ENCODE measurements at regions not wholly inside any gene's neighbourhood (a gene's known extent, or its start where the extent isn't known, plus 50 kb on each side); places are given as distances from the start of the nearest gene placed in this dataset.

GRCh38 chr3:88324788-88325187 is 175.0 kb downstream of the C3orf38 start:
- WGBS (ENCODE audit: insufficient coverage, insufficient read length) = no CpG with 5 or more reads among the region's 2 CpGs
- Histone ChIP-seq H3K36me3 (ENCODE audit: control insufficient read depth, insufficient read depth, low read length) (no peaks in the 10 kb centered on the region), H3K27ac (ENCODE audit: low read length) (no peak overlapping the region), H3K9me3 (ENCODE audit: control insufficient read depth, insufficient read depth, low read length) (no peaks in the 10 kb centered on the region), H3K4me1 (ENCODE audit: control insufficient read depth, insufficient read depth, low read length) (no peaks in the 10 kb centered on the region), H3K27me3 (ENCODE audit: control insufficient read depth, insufficient read depth, low read length) (no peaks in the 10 kb centered on the region), H3K4me3 (ENCODE audit: low read length) (no peak overlapping the region)
- no peak for DNase-seq (ENCODE audit: low read depth, low spot score)

- no peak for DNase-seq (ENCODE audit: low read depth, low spot score)
- H3K4me1 ChIP-seq (ENCODE audit: control insufficient read depth, insufficient read depth, low read length) = no peaks in the 10 kb centered on the region
- H3K27ac ChIP-seq (ENCODE audit: low read length) = no peak overlapping the region
- no peaks in the 10 kb centered on the region for H3K36me3 ChIP-seq (ENCODE audit: control insufficient read depth, insufficient read depth, low read length)
- no peak overlapping the region for H3K4me3 ChIP-seq (ENCODE audit: low read length)
- H3K27me3 ChIP-seq (ENCODE audit: control insufficient read depth, insufficient read depth, low read length) = no peaks in the 10 kb centered on the region
- no CpG with 5 or more reads among the region's 7 CpGs for WGBS (ENCODE audit: insufficient coverage, insufficient read length)
- no peaks in the 10 kb centered on the region for H3K9me3 ChIP-seq (ENCODE audit: control insufficient read depth, insufficient read depth, low read length)
Observed at GRCh38 chr3:88334187-88334868, 184.6 kb downstream of the C3orf38 start.

GRCh38 chr3:88336894-88337293 is 187.1 kb downstream of the C3orf38 start:
- H3K4me3 ChIP-seq (ENCODE audit: low read length) = no peak overlapping the region
- H3K4me1 ChIP-seq (ENCODE audit: control insufficient read depth, insufficient read depth, low read length) = no peaks in the 10 kb centered on the region
- no peak overlapping the region for H3K27ac ChIP-seq (ENCODE audit: low read length)
- no peaks in the 10 kb centered on the region for H3K36me3 ChIP-seq (ENCODE audit: control insufficient read depth, insufficient read depth, low read length)
- DNase-seq (ENCODE audit: low read depth, low spot score) = no peak
- WGBS (ENCODE audit: insufficient coverage, insufficient read length) = no CpG with 5 or more reads among the region's 1 CpG
- no peaks in the 10 kb centered on the region for H3K27me3 ChIP-seq (ENCODE audit: control insufficient read depth, insufficient read depth, low read length)
- no peaks in the 10 kb centered on the region for H3K9me3 ChIP-seq (ENCODE audit: control insufficient read depth, insufficient read depth, low read length)

- no CpG with 5 or more reads among the region's 2 CpGs for WGBS (ENCODE audit: insufficient coverage, insufficient read length)
- no peaks in the 10 kb centered on the region for H3K4me1 ChIP-seq (ENCODE audit: control insufficient read depth, insufficient read depth, low read length)
- no peak overlapping the region for H3K27ac ChIP-seq (ENCODE audit: low read length)
- H3K36me3 ChIP-seq (ENCODE audit: control insufficient read depth, insufficient read depth, low read length) = no peaks in the 10 kb centered on the region
- H3K9me3 ChIP-seq (ENCODE audit: control insufficient read depth, insufficient read depth, low read length) = no peaks in the 10 kb centered on the region
- DNase-seq (ENCODE audit: low read depth, low spot score) = no peak
- H3K4me3 ChIP-seq (ENCODE audit: low read length) = no peak overlapping the region
- no peaks in the 10 kb centered on the region for H3K27me3 ChIP-seq (ENCODE audit: control insufficient read depth, insufficient read depth, low read length)
Observed at GRCh38 chr3:88343264-88343663, 193.5 kb downstream of the C3orf38 start.

GRCh38 chr3:88346643-88347042 is 196.9 kb downstream of the C3orf38 start:
- Histone ChIP-seq H3K36me3 (ENCODE audit: control insufficient read depth, insufficient read depth, low read length) (no peaks in the 10 kb centered on the region), H3K27ac (ENCODE audit: low read length) (no peak overlapping the region), H3K4me1 (ENCODE audit: control insufficient read depth, insufficient read depth, low read length) (no peaks in the 10 kb centered on the region), H3K9me3 (ENCODE audit: control insufficient read depth, insufficient read depth, low read length) (no peaks in the 10 kb centered on the region), H3K27me3 (ENCODE audit: control insufficient read depth, insufficient read depth, low read length) (no peaks in the 10 kb centered on the region), H3K4me3 (ENCODE audit: low read length) (no peak overlapping the region)
- no CpG with 5 or more reads among the region's 2 CpGs for WGBS (ENCODE audit: insufficient coverage, insufficient read length)
- no peak for DNase-seq (ENCODE audit: low read depth, low spot score)

- Histone ChIP-seq H3K27ac (ENCODE audit: low read length) (no peak overlapping the region), H3K9me3 (ENCODE audit: control insufficient read depth, insufficient read depth, low read length) (no peaks in the 10 kb centered on the region), H3K4me1 (ENCODE audit: control insufficient read depth, insufficient read depth, low read length) (no peaks in the 10 kb centered on the region), H3K4me3 (ENCODE audit: low read length) (no peak overlapping the region), H3K36me3 (ENCODE audit: control insufficient read depth, insufficient read depth, low read length) (no peaks in the 10 kb centered on the region), H3K27me3 (ENCODE audit: control insufficient read depth, insufficient read depth, low read length) (no peaks in the 10 kb centered on the region)
- DNase-seq (ENCODE audit: low read depth, low spot score) = no peak
- no CpG with 5 or more reads among the region's 3 CpGs for WGBS (ENCODE audit: insufficient coverage, insufficient read length)
Observed at GRCh38 chr3:88362428-88362827, 212.7 kb downstream of the C3orf38 start.

GRCh38 chr3:88364926-88365325 is 215.2 kb downstream of the C3orf38 start:
- Histone ChIP-seq H3K4me3 (ENCODE audit: low read length) (no peak overlapping the region), H3K4me1 (ENCODE audit: control insufficient read depth, insufficient read depth, low read length) (no peaks in the 10 kb centered on the region), H3K27me3 (ENCODE audit: control insufficient read depth, insufficient read depth, low read length) (no peaks in the 10 kb centered on the region), H3K27ac (ENCODE audit: low read length) (no peak overlapping the region), H3K36me3 (ENCODE audit: control insufficient read depth, insufficient read depth, low read length) (no peaks in the 10 kb centered on the region), H3K9me3 (ENCODE audit: control insufficient read depth, insufficient read depth, low read length) (no peaks in the 10 kb centered on the region)
- WGBS (ENCODE audit: insufficient coverage, insufficient read length) = no CpG with 5 or more reads among the region's 2 CpGs
- no peak for DNase-seq (ENCODE audit: low read depth, low spot score)

GRCh38 chr3:88369337-88369736 is 219.6 kb downstream of the C3orf38 start:
- Histone ChIP-seq H3K27me3 (ENCODE audit: control insufficient read depth, insufficient read depth, low read length) (no peaks in the 10 kb centered on the region), H3K9me3 (ENCODE audit: control insufficient read depth, insufficient read depth, low read length) (no peaks in the 10 kb centered on the region), H3K36me3 (ENCODE audit: control insufficient read depth, insufficient read depth, low read length) (no peaks in the 10 kb centered on the region), H3K4me1 (ENCODE audit: control insufficient read depth, insufficient read depth, low read length) (no peaks in the 10 kb centered on the region), H3K27ac (ENCODE audit: low read length) (no peak overlapping the region), H3K4me3 (ENCODE audit: low read length) (no peak overlapping the region)
- no peak for DNase-seq (ENCODE audit: low read depth, low spot score)
- no CpG with 5 or more reads among the region's 1 CpG for WGBS (ENCODE audit: insufficient coverage, insufficient read length)

GRCh38 chr3:88369767-88370166 is 220.0 kb downstream of the C3orf38 start:
- no peak overlapping the region for H3K4me3 ChIP-seq (ENCODE audit: low read length)
- no CpG with 5 or more reads among the region's 2 CpGs for WGBS (ENCODE audit: insufficient coverage, insufficient read length)
- no peaks in the 10 kb centered on the region for H3K9me3 ChIP-seq (ENCODE audit: control insufficient read depth, insufficient read depth, low read length)
- DNase-seq (ENCODE audit: low read depth, low spot score) = no peak
- H3K27ac ChIP-seq (ENCODE audit: low read length) = no peak overlapping the region
- no peaks in the 10 kb centered on the region for H3K27me3 ChIP-seq (ENCODE audit: control insufficient read depth, insufficient read depth, low read length)
- no peaks in the 10 kb centered on the region for H3K4me1 ChIP-seq (ENCODE audit: control insufficient read depth, insufficient read depth, low read length)
- no peaks in the 10 kb centered on the region for H3K36me3 ChIP-seq (ENCODE audit: control insufficient read depth, insufficient read depth, low read length)

- DNase-seq (ENCODE audit: low read depth, low spot score) = no peak
- H3K9me3 ChIP-seq (ENCODE audit: control insufficient read depth, insufficient read depth, low read length) = no peaks in the 10 kb centered on the region
- H3K4me1 ChIP-seq (ENCODE audit: control insufficient read depth, insufficient read depth, low read length) = no peaks in the 10 kb centered on the region
- no peak overlapping the region for H3K27ac ChIP-seq (ENCODE audit: low read length)
- no CpG with 5 or more reads among the region's 5 CpGs for WGBS (ENCODE audit: insufficient coverage, insufficient read length)
- H3K4me3 ChIP-seq (ENCODE audit: low read length) = no peak overlapping the region
- H3K36me3 ChIP-seq (ENCODE audit: control insufficient read depth, insufficient read depth, low read length) = no peaks in the 10 kb centered on the region
- H3K27me3 ChIP-seq (ENCODE audit: control insufficient read depth, insufficient read depth, low read length) = no peaks in the 10 kb centered on the region
Observed at GRCh38 chr3:88385090-88385489, 235.3 kb downstream of the C3orf38 start.

GRCh38 chr3:88398581-88398980 is 248.8 kb downstream of the C3orf38 start:
- no peak for DNase-seq (ENCODE audit: low read depth, low spot score)
- no peak overlapping the region for H3K27ac ChIP-seq (ENCODE audit: low read length)

More at GRCh38 chr3:88398581-88398980, 248.8 kb downstream of the C3orf38 start:
- H3K9me3 ChIP-seq (ENCODE audit: control insufficient read depth, insufficient read depth, low read length) = no peaks in the 10 kb centered on the region
- no peaks in the 10 kb centered on the region for H3K27me3 ChIP-seq (ENCODE audit: control insufficient read depth, insufficient read depth, low read length)
- no peaks in the 10 kb centered on the region for H3K4me1 ChIP-seq (ENCODE audit: control insufficient read depth, insufficient read depth, low read length)
- H3K36me3 ChIP-seq (ENCODE audit: control insufficient read depth, insufficient read depth, low read length) = no peaks in the 10 kb centered on the region
- H3K4me3 ChIP-seq (ENCODE audit: low read length) = no peak overlapping the region

Measured in iPS DF 6.9 (cell line).